Esophagus muscularis mucosa (tissue), 4 donors: ENCODE measurements at regions not wholly inside any gene's neighbourhood (a gene's known extent, or its start where the extent isn't known, plus 50 kb on each side); places are given as distances from the start of the nearest gene placed in this dataset.
"Not testable (repeated sequence)": the region's sequence is repeated elsewhere in the genome, so short reads cannot be mapped to it uniquely, and the experiment has no call there.

ENCODE experiments used
- DNase-seq: peaks from one replicate; pipeline ENCODE4 v3.0.0-alpha.2; 2017; ENCODE audit errors: extremely low spot score
- H3K27ac ChIP-seq, 4 donors: fragments of 200-600 bp; sonication (generic); replicated peaks in 1 of 4; 1 replicate in 3 of 4; 2 replicates in 1 of 4; pipeline ENCODE4 v1.5.1; 2016 to 2019; ENCODE audit warnings: mild to moderate bottlenecking in 1 of 4
- H3K27me3 ChIP-seq, 4 donors: fragments of 200-600 bp; sonication (generic); one replicate each; pipeline versions ENCODE4 v1.5.1 to v1.6.0; 2016 to 2019
- H3K36me3 ChIP-seq, 4 donors: fragments of 200-600 bp; sonication (generic); one replicate each; pipeline ENCODE4 v1.5.1; 2016 to 2019
- H3K4me1 ChIP-seq, 4 donors: fragments of 200-600 bp; sonication (generic); one replicate each; pipeline ENCODE4 v1.5.1; 2016 to 2019
- H3K4me3 ChIP-seq, 4 donors: fragments of 200-600 bp; sonication (generic); 1 replicate in 2 of 4; 2 replicates in 2 of 4; pipeline ENCODE4 v1.5.1; 2016 to 2019; ENCODE audit warnings: mild to moderate bottlenecking in 4 of 4, moderate library complexity in 1 of 4
- H3K9me3 ChIP-seq, 4 donors: fragments of 200-600 bp; sonication (generic); 1 replicate in 3 of 4; 2 replicates in 1 of 4; pipeline ENCODE4 v1.5.1; 2016 to 2019
- CTCF ChIP-seq, 3 experiments: fragments of 200-600 bp in 2 of 3; fragments of 450-650 bp in 1 of 3; sonication (generic) in 2 of 3; IDR thresholded peaks; one replicate each; pipeline ENCODE4 v1.5.1; 2017 to 2019; ENCODE audit warnings: antibody characterized with exemption in 3 of 3, mild to moderate bottlenecking in 2 of 3, moderate library complexity in 1 of 3
- EP300 ChIP-seq: sonication (generic); formaldehyde crosslinking; IDR thresholded peaks from one replicate; pipeline ENCODE4 v1.6.1; 2017; ENCODE audit warnings: antibody characterized with exemption
- POLR2A ChIP-seq: fragments of 450-650 bp; IDR thresholded peaks from one replicate; pipeline ENCODE4 v1.6.1; 2017; ENCODE audit warnings: antibody characterized with exemption, moderate library complexity, mild to moderate bottlenecking, low read depth
- POLR2AphosphoS5 ChIP-seq, 2 donors: sonication (generic); formaldehyde crosslinking; IDR thresholded peaks; one replicate each; pipeline ENCODE4 v1.6.1; 2017; ENCODE audit warnings: antibody characterized with exemption in 2 of 2
- WGBS: methylation state at CpG from one replicate; pipeline ENCODE4 v1.1.5; 2018; 5-methylcytosine and 5-hydroxymethylcytosine counted together
- intact Hi-C: fragments of 100-400 bp; cut with DNase I; formaldehyde crosslinking; loops from one replicate; pipeline ENCODE4 v1.15.1; 2023

GRCh38 chr6:144467921-144468320 lies 182.8 kb downstream of the UTRN start:
- Histone ChIP-seq H3K27me3 (no peaks in the 10 kb centered on the region), H3K27ac (no peak overlapping the region), H3K4me1 (no peaks in the 10 kb centered on the region), H3K4me3 (no peak overlapping the region), H3K36me3 (peaks cover 5 to 47% (median 23%) of the 10 kb centered on the region in 4 donors), H3K9me3 (no peaks in the 10 kb centered on the region)
- 90% methylated on average over 2 of the region's 2 CpGs for WGBS
- no peak for DNase-seq
- intact Hi-C loops = no loop called here
- TF ChIP-seq POLR2AphosphoS5 (IDR thresholded peaks at IDR 0.05) = no peak
- no peak for TF ChIP-seq POLR2A
- no peak for TF ChIP-seq CTCF (IDR thresholded peaks at IDR 0.05)
- no peak for TF ChIP-seq EP300

GRCh38 chr6:144468709-144469108 lies 183.6 kb downstream of the UTRN start:
- Histone ChIP-seq H3K36me3 (peaks cover 5 to 43% (median 24%) of the 10 kb centered on the region in 4 donors), H3K4me3 (no peak overlapping the region), H3K4me1 (no peaks in the 10 kb centered on the region), H3K27ac (no peak overlapping the region), H3K9me3 (no peaks in the 10 kb centered on the region), H3K27me3 (no peaks in the 10 kb centered on the region)
- no peak for TF ChIP-seq CTCF (IDR thresholded peaks at IDR 0.05)
- TF ChIP-seq POLR2A = no peak
- no peak for TF ChIP-seq POLR2AphosphoS5 (IDR thresholded peaks at IDR 0.05)
- no peak for TF ChIP-seq EP300
- 84% methylated on average over 6 of the region's 7 CpGs for WGBS
- intact Hi-C loops = no loop called here
- no peak for DNase-seq

GRCh38 chr6:144469144-144469575 lies 184.0 kb downstream of the UTRN start:
- Histone ChIP-seq H3K27me3 (no peaks in the 10 kb centered on the region), H3K4me3 (no peak overlapping the region), H3K36me3 (peaks cover 3 to 45% (median 25%) of the 10 kb centered on the region in 4 donors), H3K27ac (no peak overlapping the region), H3K9me3 (no peaks in the 10 kb centered on the region), H3K4me1 (no peaks in the 10 kb centered on the region)
- intact Hi-C loops = no loop called here
- 82% methylated on average over 1 of the region's 1 CpG for WGBS
- DNase-seq = no peak
- TF ChIP-seq CTCF (IDR thresholded peaks at IDR 0.05) = no peak

GRCh38 chr6:144470201-144470600 lies 185.1 kb downstream of the UTRN start:
- DNase-seq, H3K27me3 ChIP-seq, H3K9me3 ChIP-seq, H3K4me3 ChIP-seq, H3K27ac ChIP-seq, H3K4me1 ChIP-seq, intact Hi-C loops: not testable (repeated sequence)
- peaks cover 5 to 45% (median 28%) of the 10 kb centered on the region in 4 donors for H3K36me3 ChIP-seq
- 97% methylated on average over 27 of the region's 27 CpGs for WGBS

- Histone ChIP-seq H3K36me3 (peaks cover 5 to 55% (median 36%) of the 10 kb centered on the region in 4 donors), H3K27ac (no peak overlapping the region), H3K9me3 (no peaks in the 10 kb centered on the region), H3K4me1 (no peaks in the 10 kb centered on the region), H3K4me3 (no peak overlapping the region), H3K27me3 (no peaks in the 10 kb centered on the region)
- WGBS = 78% methylated on average over 3 of the region's 3 CpGs
- TF ChIP-seq EP300 = no peak
- TF ChIP-seq POLR2AphosphoS5 (IDR thresholded peaks at IDR 0.05) = no peak
- no peak for TF ChIP-seq CTCF (IDR thresholded peaks at IDR 0.05)
- no peak for TF ChIP-seq POLR2A
- DNase-seq = no peak
- intact Hi-C loops = no loop called here
Observed at GRCh38 chr6:144471986-144472385, 186.9 kb downstream of the UTRN start.
